ENCODE measurements at regions not wholly inside any gene's neighbourhood (a gene's known extent, or its start where the extent isn't known, plus 50 kb on each side); places are given as distances from the start of the nearest gene placed in this dataset.

- no peak for DNase-seq (ENCODE audit: low spot score)
These were observed 272.4 kb upstream of the MYO3A start for GRCh38 chr10:25661632-25662031.

- no peak for DNase-seq (ENCODE audit: low spot score)
These were observed 267.8 kb upstream of the MYO3A start for GRCh38 chr10:25666276-25666675.

- DNase-seq (ENCODE audit: low spot score) = no peak
These were observed 258.8 kb upstream of the MYO3A start for GRCh38 chr10:25675204-25675603.

GRCh38 chr10:25675615-25676014 lies 258.4 kb upstream of the MYO3A start:
- no peak for DNase-seq (ENCODE audit: low spot score)

DNA sequence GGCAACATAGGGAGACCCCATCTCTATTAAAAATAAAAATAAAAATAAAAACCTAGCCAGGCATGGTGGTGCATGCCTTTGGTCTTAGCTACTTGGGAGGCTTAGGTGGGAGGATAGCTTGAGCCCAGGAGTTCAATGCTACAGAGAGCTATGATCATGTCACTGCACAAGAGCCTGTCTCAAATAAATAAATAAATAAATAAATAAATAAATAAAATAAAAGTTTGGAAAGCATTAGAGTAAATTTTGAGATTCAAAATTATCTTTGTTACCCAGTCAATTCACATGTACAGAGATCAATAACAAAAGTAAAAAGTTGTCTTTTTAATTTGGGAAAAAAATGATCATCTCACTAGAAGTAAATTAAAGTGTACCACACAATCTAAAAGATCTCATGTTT lies 255.8 kb upstream of the MYO3A start:
- DNase-seq (ENCODE audit: low spot score) = no peak

GRCh38 chr10:25678666-25679065 lies 255.4 kb upstream of the MYO3A start:
- no peak for DNase-seq (ENCODE audit: low spot score)

- DNase-seq (ENCODE audit: low spot score) = no peak
These were observed 251.7 kb upstream of the MYO3A start for GRCh38 chr10:25682203-25682851.

DNA sequence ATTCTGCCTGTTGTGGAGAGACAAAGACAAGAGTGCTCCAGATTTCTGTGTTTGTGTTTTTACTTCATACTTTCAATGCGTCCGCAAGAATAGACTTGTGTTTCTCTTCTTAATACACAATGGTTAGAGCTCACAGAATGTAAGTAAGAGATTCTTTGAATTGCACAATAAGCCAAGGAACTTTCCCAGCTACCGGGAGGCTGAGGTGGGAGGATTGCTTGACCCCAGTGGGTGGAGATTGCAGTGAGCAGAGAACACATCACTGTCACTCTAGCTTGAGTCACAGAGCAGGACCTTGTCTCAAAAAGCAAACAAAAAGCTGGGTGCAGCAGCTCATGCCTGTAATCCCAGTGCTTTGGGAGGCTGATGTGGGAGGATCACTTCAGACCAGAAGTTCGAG lies 250.7 kb upstream of the MYO3A start:
- no peak for DNase-seq (ENCODE audit: low spot score)

- DNase-seq (ENCODE audit: low spot score) = no peak
These were observed 246.5 kb upstream of the MYO3A start for GRCh38 chr10:25687521-25687920.

DNA sequence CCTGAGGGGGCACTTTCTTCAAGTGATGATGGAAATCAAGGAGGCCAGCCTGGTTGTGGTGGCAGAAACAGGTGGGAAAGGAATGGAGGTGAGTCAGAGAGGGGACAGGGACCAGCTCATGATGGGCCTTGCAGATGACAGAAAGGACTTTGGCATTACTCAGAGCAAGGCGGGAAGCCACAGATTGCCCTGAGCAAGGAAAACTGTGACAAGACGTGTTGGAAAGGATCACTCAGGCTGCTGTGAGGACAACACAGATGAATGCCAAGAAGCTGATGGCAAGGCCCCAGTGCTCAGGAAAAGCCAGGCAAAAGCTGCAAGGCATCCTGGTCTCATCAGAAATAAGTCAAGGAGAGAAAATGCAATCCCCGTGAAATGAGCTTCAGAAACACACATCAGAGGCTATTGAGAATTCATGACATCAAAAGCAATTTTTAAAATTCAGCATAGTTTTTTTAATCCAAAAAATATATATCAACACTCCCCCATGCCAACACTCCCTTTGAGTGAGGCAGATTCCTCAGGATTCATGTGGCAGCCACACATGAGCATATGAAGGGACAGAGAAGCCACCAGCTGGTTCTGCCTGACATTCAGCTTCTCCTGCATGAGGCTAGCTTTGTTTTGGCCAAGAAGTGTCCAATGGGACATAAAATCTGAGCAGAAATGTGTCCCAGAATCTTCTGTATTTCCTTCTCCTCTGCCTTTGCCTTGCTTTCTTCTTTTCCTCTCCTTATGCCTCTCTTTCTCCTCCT lies 244.5 kb upstream of the MYO3A start:
- DNase-seq (ENCODE audit: low spot score) = no peak

GRCh38 chr10:25692761-25693160 lies 241.3 kb upstream of the MYO3A start:
- no peak for DNase-seq (ENCODE audit: low spot score)

DNA sequence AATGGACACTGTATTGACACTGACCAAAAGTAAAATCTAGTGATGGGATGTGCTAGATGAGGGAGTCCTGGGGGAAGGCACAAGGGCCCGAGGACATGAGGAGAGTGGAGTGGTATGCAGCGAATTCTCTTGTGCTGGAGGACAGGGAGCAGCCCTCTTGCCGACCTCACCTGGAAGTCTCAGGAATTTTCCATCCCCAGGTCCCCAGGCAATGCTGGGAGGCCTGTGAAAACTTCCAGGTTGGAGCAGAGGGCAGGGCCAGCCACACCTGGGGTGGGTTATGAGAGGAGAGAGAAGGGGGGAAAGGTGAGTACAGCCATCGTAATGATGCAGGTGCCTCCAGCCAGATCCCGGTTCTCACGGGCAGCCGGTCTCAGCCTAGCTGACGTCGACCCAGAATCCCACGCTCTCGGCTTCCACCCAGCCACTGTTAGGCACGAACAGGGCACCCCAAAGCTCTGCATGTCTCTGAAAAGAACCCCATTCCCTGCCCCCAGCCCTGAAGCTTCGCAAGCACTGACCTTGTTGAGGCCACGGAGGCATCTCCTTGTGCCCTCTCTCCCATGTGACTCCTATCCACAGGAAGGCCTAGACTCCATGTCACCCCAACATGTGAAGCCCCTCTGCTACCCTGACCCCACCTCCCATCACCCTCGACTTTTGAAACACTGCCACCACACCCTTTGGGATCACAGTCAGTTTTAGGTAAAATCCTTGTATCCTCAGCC lies 239.7 kb upstream of the MYO3A start:
- DNase-seq (ENCODE audit: low spot score) = no peak

DNA sequence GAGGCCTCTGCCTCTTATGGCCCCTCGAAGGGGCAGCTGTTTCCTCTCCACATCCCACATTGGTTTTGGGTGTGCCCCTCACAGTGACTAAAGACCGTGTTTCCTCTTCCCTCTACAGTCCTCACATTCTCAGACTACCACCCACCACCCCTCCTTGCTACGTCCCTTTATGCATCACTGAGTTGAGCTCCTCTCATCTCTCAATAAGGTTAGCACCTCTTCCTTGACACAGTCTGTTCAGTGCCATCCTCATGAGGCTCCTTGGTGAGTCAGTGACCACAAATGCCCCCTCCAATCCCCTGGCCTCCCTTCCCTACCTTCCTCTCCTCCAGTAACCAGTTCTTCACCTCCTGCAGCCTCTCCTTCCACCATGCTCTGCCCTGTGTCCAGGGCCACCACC lies 239.1 kb upstream of the MYO3A start:
- no peak for DNase-seq (ENCODE audit: low spot score)

DNA sequence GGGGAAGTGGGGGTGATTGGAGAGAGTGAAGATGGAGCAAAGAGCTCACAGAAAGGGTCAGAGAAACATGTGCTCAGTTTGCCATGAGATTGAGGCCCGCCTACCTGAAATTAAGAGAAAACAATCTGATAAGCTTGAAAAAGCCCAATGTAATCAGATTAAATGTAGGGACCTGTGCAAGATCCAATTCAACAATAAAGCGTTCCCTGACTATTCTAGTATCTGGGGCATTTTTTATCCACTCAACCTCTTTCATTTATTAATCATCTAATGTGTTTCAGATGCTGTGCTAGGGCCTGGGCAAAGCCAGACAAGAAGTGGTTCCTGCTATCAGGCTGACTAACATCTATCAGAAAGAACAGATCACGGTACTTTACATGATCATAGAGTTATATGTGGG lies 238.4 kb upstream of the MYO3A start:
- DNase-seq (ENCODE audit: low spot score) = no peak

- no peak for DNase-seq (ENCODE audit: low spot score)
These were observed 237.9 kb upstream of the MYO3A start for GRCh38 chr10:25696013-25696708.

- no peak for DNase-seq (ENCODE audit: low spot score)
These were observed 236.6 kb upstream of the MYO3A start for GRCh38 chr10:25697412-25697811.

GRCh38 chr10:25698638-25699037 lies 235.4 kb upstream of the MYO3A start:
- no peak for DNase-seq (ENCODE audit: low spot score)

- no peak for DNase-seq (ENCODE audit: low spot score)
These were observed 234.4 kb upstream of the MYO3A start for GRCh38 chr10:25699631-25700030.

DNA sequence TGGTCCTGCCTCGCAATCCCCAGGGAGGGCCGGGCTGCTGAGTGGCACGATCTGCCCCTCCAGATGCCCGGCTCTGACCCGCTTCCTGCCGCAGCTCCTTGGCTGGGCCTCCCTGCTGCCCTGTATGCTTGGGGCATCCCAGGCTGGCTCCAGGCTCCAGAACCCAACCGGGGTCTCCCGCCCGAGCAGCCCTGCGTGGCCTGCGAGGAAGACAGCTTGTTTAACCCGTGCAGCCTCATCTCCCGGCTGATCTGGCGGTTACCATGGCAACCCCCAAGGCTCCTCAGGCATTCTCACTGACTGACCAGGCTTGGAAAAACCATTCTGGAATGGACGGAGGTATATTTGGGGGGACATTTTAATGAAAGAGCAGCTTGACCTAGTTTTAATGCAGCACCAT lies 232.4 kb upstream of the MYO3A start:
- no peak for DNase-seq (ENCODE audit: low spot score)

DNA sequence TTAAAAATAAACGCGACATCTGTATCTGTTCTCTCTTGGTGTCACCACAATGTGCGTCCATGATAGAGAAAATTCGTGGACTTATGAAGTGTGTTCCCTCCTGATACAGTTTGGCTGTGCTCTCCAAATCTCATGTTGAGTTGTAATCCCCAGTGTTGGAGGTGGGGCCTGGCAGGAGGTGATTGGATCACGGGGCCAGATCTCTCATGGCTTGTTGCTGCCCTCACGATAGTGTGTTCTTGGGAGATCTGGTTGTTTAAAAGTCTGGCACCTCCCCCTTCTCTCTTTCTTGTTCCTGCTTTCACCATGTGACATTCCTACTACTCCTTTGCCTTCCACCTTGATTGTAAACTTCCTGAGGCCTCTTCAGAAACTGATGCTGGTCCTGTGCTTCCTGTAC lies 229.4 kb upstream of the MYO3A start:
- DNase-seq (ENCODE audit: low spot score) = no peak

DNA sequence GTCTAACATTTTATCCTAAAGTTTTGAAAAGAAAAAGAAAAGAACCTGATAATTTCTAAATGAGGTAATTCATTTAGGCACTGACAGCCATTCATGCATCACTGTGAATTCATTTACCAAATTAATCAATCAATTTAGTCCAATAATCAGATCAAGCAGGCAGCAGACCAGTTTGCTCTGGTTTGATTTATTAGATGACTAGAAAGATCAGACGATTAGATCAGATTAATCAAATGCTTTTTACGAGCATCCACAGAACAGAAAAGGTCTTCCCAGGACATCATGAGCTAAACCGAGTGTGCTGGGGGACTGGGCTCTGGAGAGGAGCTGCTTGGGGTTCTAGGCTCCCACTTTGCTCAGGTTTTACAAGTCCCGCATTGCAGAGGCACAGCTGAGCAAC lies 226.5 kb upstream of the MYO3A start:
- DNase-seq (ENCODE audit: low spot score) = no peak

GRCh38 chr10:25707976-25708671 lies 225.9 kb upstream of the MYO3A start:
- no peak for DNase-seq (ENCODE audit: low spot score)
